Endothelial cell of umbilical vein (primary cell): ENCODE measurements at regions not wholly inside any gene's neighbourhood (a gene's known extent, or its start where the extent isn't known, plus 50 kb on each side); places are given as distances from the start of the nearest gene placed in this dataset.

ENCODE experiments used
- BruUV-seq: library from RNA; stranded (reverse); fragments of 400-500 nt; replicated peaks from 2 replicates; lab custom pipeline; 2021; lab: Mats Ljungman, UMichigan
- CTCF ChIA-PET: fragments of 300-600, 350-600 bp; sonication (Branson Sonifier 250); formaldehyde crosslinking; loops from one replicate; lab custom pipeline; 2021; ENCODE audit warnings: antibody characterized with exemption, inconsistent platforms; lab: Charles Lee
- POLR2A ChIA-PET: fragments of 300-600, 350-600 bp; sonication (Branson Sonifier 250); formaldehyde crosslinking; loops from one replicate; lab custom pipeline; 2021; ENCODE audit warnings: antibody characterized with exemption, inconsistent platforms; lab: Charles Lee
- DNase-seq: peaks from one replicate; pipeline ENCODE4 v3.0.0-alpha.2; 2011; ENCODE audit warnings: low read depth, low spot score
- FAIRE-seq: peaks from 2 replicates; lab custom pipeline; 2011; peaks lifted over from hg19 to GRCh38; lab: Jason Lieb, UNC
- H2AFZ ChIP-seq: 2 replicates; pipeline ENCODE4 v1.6.0; 2012; ENCODE audit warnings: low read depth, low read length, control low read depth, inconsistent platforms
- H3K27ac ChIP-seq: 2 replicates; pipeline ENCODE4 v1.5.1; 2011; ENCODE audit warnings: low read depth, mild to moderate bottlenecking, control low read depth, low read length, moderate library complexity; ENCODE audit not compliant: insufficient read depth
- H3K27me3 ChIP-seq, 2 experiments: 2 replicates each; pipeline versions ENCODE4 v1.6.0 to v1.6.1; 2011; ENCODE audit warnings: low read length in 2 of 2, mixed read lengths in 1 of 2; ENCODE audit not compliant: control insufficient read depth in 2 of 2, insufficient read depth in 2 of 2
- H3K36me3 ChIP-seq, 2 experiments: 2 replicates in 1 of 2; 3 replicates in 1 of 2; pipeline ENCODE4 v1.5.1; 2011; ENCODE audit warnings: low read length in 2 of 2, mild to moderate bottlenecking in 1 of 2, moderate library complexity in 1 of 2; ENCODE audit not compliant: control insufficient read depth in 2 of 2, insufficient read depth in 2 of 2; ENCODE audit errors: extremely low read depth in 1 of 2
- H3K4me1 ChIP-seq: 3 replicates; pipeline ENCODE4 v1.5.1; 2011; ENCODE audit warnings: mild to moderate bottlenecking, low read length; ENCODE audit not compliant: control insufficient read depth, insufficient read depth; ENCODE audit errors: extremely low read depth
- H3K4me2 ChIP-seq: 2 replicates; pipeline ENCODE4 v1.6.1; 2011; ENCODE audit warnings: low read length, control low read depth, mixed read lengths; ENCODE audit not compliant: insufficient read depth
- H3K4me3 ChIP-seq, 3 experiments: fragments of 200-600 bp in 1 of 3; sonication (generic), shearing (Covaris generic) in 1 of 3; replicated peaks in 1 of 3; 2 replicates each; pipeline ENCODE4 v1.5.1; 2011 to 2016; ENCODE audit warnings: control low read depth in 3 of 3, low read length in 3 of 3, mild to moderate bottlenecking in 2 of 3, inconsistent platforms in 1 of 3, low read depth in 1 of 3, moderate library complexity in 1 of 3; ENCODE audit not compliant: insufficient read depth in 1 of 3
- H3K79me2 ChIP-seq: 2 replicates; pipeline ENCODE4 v1.6.0; 2012; ENCODE audit warnings: low read length, inconsistent platforms; ENCODE audit not compliant: control insufficient read depth, insufficient read depth
- H3K9ac ChIP-seq: replicated peaks from 2 replicates; pipeline ENCODE3; 2011; ENCODE audit warnings: low read length, control low read depth; ENCODE audit not compliant: insufficient read depth; ENCODE audit errors: extremely low read depth
- H3K9me1 ChIP-seq: replicated peaks from 3 replicates; pipeline ENCODE4 v1.6.0; 2011; ENCODE audit warnings: mild to moderate bottlenecking, low read length; ENCODE audit not compliant: control insufficient read depth, insufficient read depth; ENCODE audit errors: extremely low read depth
- H3K9me3 ChIP-seq: replicated peaks from 2 replicates; pipeline ENCODE4 v1.5.1; 2012; ENCODE audit warnings: low read length, inconsistent platforms; ENCODE audit not compliant: control insufficient read depth, insufficient read depth
- H4K20me1 ChIP-seq: replicated peaks from 2 replicates; pipeline ENCODE3; 2011; ENCODE audit warnings: mild to moderate bottlenecking, low read length; ENCODE audit not compliant: control insufficient read depth, insufficient read depth; ENCODE audit errors: extremely low read depth
- CTCF ChIP-seq, 2 donors: IDR thresholded peaks; 1 replicate in 1 of 2; 2 replicates in 1 of 2; pipeline ENCODE4 v1.5.1; 2011; ENCODE audit warnings: low read length in 2 of 2, mild to moderate bottlenecking in 2 of 2, moderate library complexity in 2 of 2, control low read depth in 1 of 2, inconsistent platforms in 1 of 2, low read depth in 1 of 2; ENCODE audit not compliant: insufficient read depth in 1 of 2; ENCODE audit errors: extremely low read depth in 1 of 2
- EZH2 ChIP-seq: IDR thresholded peaks from 2 replicates; pipeline ENCODE4 v1.6.1; 2012; ENCODE audit warnings: borderline replicate concordance, low read depth, mild to moderate bottlenecking, moderate library complexity, low read length, inconsistent platforms; ENCODE audit not compliant: severe bottlenecking
- FOS ChIP-seq: IDR thresholded peaks from 2 replicates; pipeline ENCODE4 v1.6.1; 2011; ENCODE audit warnings: mild to moderate bottlenecking, low read length, moderate library complexity, borderline replicate concordance; ENCODE audit not compliant: insufficient read depth
- GATA2 ChIP-seq: IDR thresholded peaks from 2 replicates; pipeline ENCODE4 v1.7.0; 2011; ENCODE audit warnings: low read depth, mild to moderate bottlenecking, moderate library complexity, mixed read lengths, low read length; ENCODE audit not compliant: insufficient read length, insufficient read depth
- JUN ChIP-seq: IDR thresholded peaks from 2 replicates; pipeline ENCODE4 v1.6.1; 2011; ENCODE audit warnings: borderline replicate concordance, low read depth; ENCODE audit not compliant: insufficient read length, insufficient read depth
- MAX ChIP-seq: IDR thresholded peaks from 2 replicates; pipeline ENCODE4 v1.6.1; 2011; ENCODE audit not compliant: insufficient read depth, insufficient read length
- MYC ChIP-seq: IDR thresholded peaks from one replicate; pipeline ENCODE4 v1.6.1; 2011; ENCODE audit warnings: mild to moderate bottlenecking, low read depth, low read length
- POLR2A ChIP-seq: IDR thresholded peaks from 2 replicates; pipeline ENCODE4 v1.6.1; 2012; ENCODE audit warnings: low read depth, mild to moderate bottlenecking, control low read depth, low read length
- POLR2AphosphoS5 ChIP-seq: IDR thresholded peaks from 2 replicates; pipeline ENCODE4 v1.6.1; 2012; ENCODE audit warnings: low read depth, mild to moderate bottlenecking, control low read depth, low read length, moderate library complexity; ENCODE audit not compliant: insufficient read depth
- dilution Hi-C: fragments of 300-500 bp; cut with MboI; formaldehyde crosslinking; loops from one replicate; pipeline ENCODE4 v1.15.0; 2019; ENCODE audit warnings: low sequenced_read_pairs; ENCODE audit not compliant: extremely low pct_ligation_motif_present
- intact Hi-C: fragments of 100-400 bp; cut with micrococcal nuclease; formaldehyde crosslinking; loops from one replicate; pipeline ENCODE4 v1.10.0; 2022

GRCh38 chr10:84766923-84767322, 438.5 kb downstream of the CCSER2 start:
- no peak overlapping the region for H2AFZ ChIP-seq
- POLR2A ChIA-PET = no interaction called here
- FAIRE-seq = no peak

More at GRCh38 chr10:84766923-84767322, 438.5 kb downstream of the CCSER2 start:
- no TSS peak for BruUV-seq
- no peak for DNase-seq
- H3K4me3 ChIP-seq = no peak overlapping the region
- no peak overlapping the region for H3K27ac ChIP-seq
- H3K9me3 ChIP-seq = no peaks in the 10 kb centered on the region
- CTCF ChIA-PET = no interaction called here
- no peak for TF ChIP-seq CTCF (IDR thresholded peaks at IDR 0.05; ENCODE audit: extremely low read depth in 1 of 2, insufficient read depth in 1 of 2, low read depth in 1 of 2, low read length in 2 of 2)
- no peak for TF ChIP-seq MYC
- TF ChIP-seq GATA2 = no peak
- TF ChIP-seq MAX = no peak
- no peak for TF ChIP-seq POLR2A
- TF ChIP-seq EZH2 = no peak
- no peak for TF ChIP-seq JUN
- TF ChIP-seq FOS = no peak
- TF ChIP-seq POLR2AphosphoS5 = no peak
- dilution Hi-C loops (no loop called here), intact Hi-C loops (no loop called here)
- H3K9ac ChIP-seq = no peak overlapping the region
- H3K27me3 ChIP-seq = no peaks in the 10 kb centered on the region
- H3K79me2 ChIP-seq = no peaks in the 10 kb centered on the region
- no peaks in the 10 kb centered on the region for H4K20me1 ChIP-seq
- H3K4me2 ChIP-seq = no peak overlapping the region
- H3K9me1 ChIP-seq = no peaks in the 10 kb centered on the region
- no peaks in the 10 kb centered on the region for H3K4me1 ChIP-seq
- H3K36me3 ChIP-seq = no peaks in the 10 kb centered on the region
